ENCODE measurements at regions not wholly inside any gene's neighbourhood (a gene's known extent, or its start where the extent isn't known, plus 50 kb on each side); places are given as distances from the start of the nearest gene placed in this dataset.

- H3K4me3 ChIP-seq (ENCODE audit: low read depth, low read length) = no peak overlapping the region
Observed at GRCh38 chr10:111804781-111805180, 378.8 kb downstream of the GPAM start.

DNA sequence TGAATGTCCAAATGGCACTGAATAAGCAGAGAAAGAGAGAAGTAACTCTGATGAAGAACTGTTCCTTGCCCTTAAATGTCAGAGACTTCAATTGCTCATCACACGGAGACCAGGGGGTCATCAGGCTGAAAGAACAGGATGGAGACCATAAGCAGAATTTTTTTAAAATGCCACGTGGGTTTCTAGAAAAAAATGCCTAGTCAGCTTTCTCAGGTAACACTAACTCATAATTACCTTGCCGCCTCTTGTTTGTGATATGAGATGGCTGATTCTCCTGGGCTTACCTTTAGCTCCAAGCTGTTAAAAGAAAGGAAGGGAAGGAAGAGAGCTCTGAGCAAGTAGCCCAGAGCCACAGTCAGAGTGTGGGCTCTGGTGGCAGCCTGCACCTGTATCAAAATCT, 372.0 kb downstream of the GPAM start:
- TF ChIP-seq, protein P1, sequence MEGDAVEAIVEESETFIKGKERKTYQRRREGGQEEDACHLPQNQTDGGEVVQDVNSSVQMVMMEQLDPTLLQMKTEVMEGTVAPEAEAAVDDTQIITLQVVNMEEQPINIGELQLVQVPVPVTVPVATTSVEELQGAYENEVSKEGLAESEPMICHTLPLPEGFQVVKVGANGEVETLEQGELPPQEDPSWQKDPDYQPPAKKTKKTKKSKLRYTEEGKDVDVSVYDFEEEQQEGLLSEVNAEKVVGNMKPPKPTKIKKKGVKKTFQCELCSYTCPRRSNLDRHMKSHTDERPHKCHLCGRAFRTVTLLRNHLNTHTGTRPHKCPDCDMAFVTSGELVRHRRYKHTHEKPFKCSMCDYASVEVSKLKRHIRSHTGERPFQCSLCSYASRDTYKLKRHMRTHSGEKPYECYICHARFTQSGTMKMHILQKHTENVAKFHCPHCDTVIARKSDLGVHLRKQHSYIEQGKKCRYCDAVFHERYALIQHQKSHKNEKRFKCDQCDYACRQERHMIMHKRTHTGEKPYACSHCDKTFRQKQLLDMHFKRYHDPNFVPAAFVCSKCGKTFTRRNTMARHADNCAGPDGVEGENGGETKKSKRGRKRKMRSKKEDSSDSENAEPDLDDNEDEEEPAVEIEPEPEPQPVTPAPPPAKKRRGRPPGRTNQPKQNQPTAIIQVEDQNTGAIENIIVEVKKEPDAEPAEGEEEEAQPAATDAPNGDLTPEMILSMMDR (IDR thresholded peaks at IDR 0.05; ENCODE audit: borderline replicate concordance, insufficient read depth, low read depth, low read length) = no peak
- no peak overlapping the region for H3K4me3 ChIP-seq (ENCODE audit: low read depth, low read length)

More at GRCh38 chr10:111804781-111805180, 378.8 kb downstream of the GPAM start:
- TF ChIP-seq, protein P1 (IDR thresholded peaks at IDR 0.05; ENCODE audit: borderline replicate concordance, insufficient read depth, low read depth, low read length) = no peak

- TF ChIP-seq, protein P1 (IDR thresholded peaks at IDR 0.05; ENCODE audit: borderline replicate concordance, insufficient read depth, low read depth, low read length) = no peak
- no peak overlapping the region for H3K4me3 ChIP-seq (ENCODE audit: low read depth, low read length)
Observed at GRCh38 chr10:111820471-111820870, 363.1 kb downstream of the GPAM start.

GRCh38 chr10:111821871-111822270, 361.7 kb downstream of the GPAM start:
- no peak overlapping the region for H3K4me3 ChIP-seq (ENCODE audit: low read depth, low read length)
- TF ChIP-seq, protein P1 (IDR thresholded peaks at IDR 0.05; ENCODE audit: borderline replicate concordance, insufficient read depth, low read depth, low read length) = no peak

DNA sequence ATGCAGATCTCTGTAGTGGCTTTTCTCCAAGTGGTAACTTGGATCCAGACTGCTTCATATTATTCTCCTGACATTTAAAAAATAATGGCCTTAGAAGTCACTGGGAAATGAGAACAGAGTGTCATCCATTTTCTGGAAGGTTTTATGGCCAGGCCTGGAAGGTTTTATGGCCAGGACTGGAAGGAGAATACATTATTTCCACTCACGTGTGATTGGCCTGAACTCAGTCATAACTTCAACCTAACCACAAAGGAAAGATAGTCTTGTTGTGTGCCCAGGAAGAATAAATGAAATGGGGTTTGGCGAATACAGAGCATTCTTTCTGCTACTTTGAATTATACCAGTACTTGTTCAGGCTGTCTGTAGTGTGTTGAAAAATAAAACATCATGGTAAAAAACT, 360.9 kb downstream of the GPAM start:
- H3K4me3 ChIP-seq (ENCODE audit: low read depth, low read length) = no peak overlapping the region
- TF ChIP-seq, protein P1 (IDR thresholded peaks at IDR 0.05; ENCODE audit: borderline replicate concordance, insufficient read depth, low read depth, low read length) = no peak

DNA sequence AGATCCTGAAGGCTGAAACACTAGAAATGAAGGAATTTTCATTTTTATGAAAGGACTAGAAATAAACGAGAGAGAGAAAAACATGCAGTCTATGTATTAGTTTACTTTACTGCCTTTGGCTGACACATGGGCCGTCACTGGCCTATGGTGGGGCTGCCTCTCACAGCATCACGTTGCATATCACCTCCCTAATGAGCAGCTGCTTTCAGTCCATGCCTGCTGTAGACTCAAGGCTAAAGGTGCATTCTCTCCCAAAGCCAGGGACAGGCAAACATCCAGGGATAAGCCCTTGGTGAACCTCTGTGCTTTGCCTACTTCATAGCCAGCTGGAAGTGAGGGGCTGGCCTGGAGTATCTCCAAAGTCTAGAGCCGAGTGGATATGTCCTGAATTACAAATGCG, 359.4 kb downstream of the GPAM start:
- H3K4me3 ChIP-seq (ENCODE audit: low read depth, low read length) = no peak overlapping the region
- TF ChIP-seq, protein P1 (IDR thresholded peaks at IDR 0.05; ENCODE audit: borderline replicate concordance, insufficient read depth, low read depth, low read length) = no peak

DNA sequence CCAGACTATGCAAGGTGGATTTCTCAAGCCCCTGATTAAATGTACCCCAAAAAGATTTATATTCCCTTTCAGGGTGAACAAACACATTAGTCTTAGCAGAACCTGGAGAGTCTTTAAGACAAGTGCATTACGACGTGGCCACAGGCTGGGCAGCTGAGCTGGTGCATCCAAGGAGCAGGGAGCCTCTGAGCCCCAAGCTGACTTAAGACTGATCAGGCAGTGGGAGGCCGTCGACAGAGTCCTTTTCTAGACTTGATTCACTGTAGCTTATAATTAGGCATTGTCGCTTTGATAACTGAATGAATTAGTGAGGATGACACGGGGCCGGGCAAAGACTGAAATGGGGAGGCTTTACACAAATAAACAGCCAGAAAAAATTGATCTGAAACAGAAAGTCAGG, 353.2 kb downstream of the GPAM start:
- no peak overlapping the region for H3K4me3 ChIP-seq (ENCODE audit: low read depth, low read length)
- TF ChIP-seq, protein P1 (IDR thresholded peaks at IDR 0.05; ENCODE audit: borderline replicate concordance, insufficient read depth, low read depth, low read length) = no peak
